Fibroblast of mammary gland (primary cell): ENCODE measurements at regions not wholly inside any gene's neighbourhood (a gene's known extent, or its start where the extent isn't known, plus 50 kb on each side); places are given as distances from the start of the nearest gene placed in this dataset.

Source experiments
- DNase-seq: peaks from one replicate; pipeline ENCODE4 v3.0.0-alpha.2; 2010; ENCODE audit warnings: low read depth
- H3K4me3 ChIP-seq: 2 replicates; pipeline ENCODE4 v1.5.1; 2011; ENCODE audit warnings: low read depth, mild to moderate bottlenecking, low read length, moderate library complexity; ENCODE audit not compliant: control insufficient read depth
- TF ChIP-seq, protein P1 (sequence below): conservative IDR thresholded peaks from 2 replicates; pipeline ENCODE4 v1.5.1; 2011; ENCODE audit warnings: low read depth, low read length, inconsistent platforms; ENCODE audit not compliant: control insufficient read depth, insufficient read depth

DNA sequence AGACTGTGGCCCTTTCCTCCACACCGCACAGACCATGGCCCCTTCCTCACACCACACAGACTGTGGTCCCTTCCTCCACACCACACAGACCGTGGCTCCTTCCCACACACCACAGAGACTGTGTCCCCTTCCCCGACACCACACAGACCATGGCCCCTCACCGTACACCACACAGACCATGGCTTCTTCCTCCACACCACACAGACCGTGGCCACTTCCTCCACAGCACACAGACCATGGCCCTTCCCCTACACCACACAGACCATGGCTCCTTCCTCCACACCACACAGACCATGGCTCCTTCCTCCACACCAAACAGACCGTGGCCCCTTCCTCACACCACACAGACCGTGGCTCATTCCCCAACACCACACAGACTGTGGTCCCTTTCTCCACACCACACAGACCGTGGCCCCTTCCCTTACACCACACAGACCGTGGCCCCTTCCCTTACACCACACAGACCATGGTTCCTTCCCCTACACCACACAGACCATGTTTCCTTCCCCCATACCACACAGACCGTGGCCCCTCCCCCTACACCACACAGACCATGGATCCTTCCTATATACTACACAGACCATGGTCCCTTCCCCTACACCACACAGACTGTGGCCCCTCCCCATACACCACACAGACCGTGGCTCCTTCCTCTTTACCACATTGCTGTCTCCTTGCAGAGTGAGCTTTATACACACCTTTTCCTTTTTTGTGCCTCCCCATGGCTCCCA lies 297.5 kb upstream of the FOXF1 start:
- DNase-seq: no peak
- TF ChIP-seq, protein P1, sequence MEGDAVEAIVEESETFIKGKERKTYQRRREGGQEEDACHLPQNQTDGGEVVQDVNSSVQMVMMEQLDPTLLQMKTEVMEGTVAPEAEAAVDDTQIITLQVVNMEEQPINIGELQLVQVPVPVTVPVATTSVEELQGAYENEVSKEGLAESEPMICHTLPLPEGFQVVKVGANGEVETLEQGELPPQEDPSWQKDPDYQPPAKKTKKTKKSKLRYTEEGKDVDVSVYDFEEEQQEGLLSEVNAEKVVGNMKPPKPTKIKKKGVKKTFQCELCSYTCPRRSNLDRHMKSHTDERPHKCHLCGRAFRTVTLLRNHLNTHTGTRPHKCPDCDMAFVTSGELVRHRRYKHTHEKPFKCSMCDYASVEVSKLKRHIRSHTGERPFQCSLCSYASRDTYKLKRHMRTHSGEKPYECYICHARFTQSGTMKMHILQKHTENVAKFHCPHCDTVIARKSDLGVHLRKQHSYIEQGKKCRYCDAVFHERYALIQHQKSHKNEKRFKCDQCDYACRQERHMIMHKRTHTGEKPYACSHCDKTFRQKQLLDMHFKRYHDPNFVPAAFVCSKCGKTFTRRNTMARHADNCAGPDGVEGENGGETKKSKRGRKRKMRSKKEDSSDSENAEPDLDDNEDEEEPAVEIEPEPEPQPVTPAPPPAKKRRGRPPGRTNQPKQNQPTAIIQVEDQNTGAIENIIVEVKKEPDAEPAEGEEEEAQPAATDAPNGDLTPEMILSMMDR: no peak
- no peak overlapping the region for H3K4me3 ChIP-seq

DNA sequence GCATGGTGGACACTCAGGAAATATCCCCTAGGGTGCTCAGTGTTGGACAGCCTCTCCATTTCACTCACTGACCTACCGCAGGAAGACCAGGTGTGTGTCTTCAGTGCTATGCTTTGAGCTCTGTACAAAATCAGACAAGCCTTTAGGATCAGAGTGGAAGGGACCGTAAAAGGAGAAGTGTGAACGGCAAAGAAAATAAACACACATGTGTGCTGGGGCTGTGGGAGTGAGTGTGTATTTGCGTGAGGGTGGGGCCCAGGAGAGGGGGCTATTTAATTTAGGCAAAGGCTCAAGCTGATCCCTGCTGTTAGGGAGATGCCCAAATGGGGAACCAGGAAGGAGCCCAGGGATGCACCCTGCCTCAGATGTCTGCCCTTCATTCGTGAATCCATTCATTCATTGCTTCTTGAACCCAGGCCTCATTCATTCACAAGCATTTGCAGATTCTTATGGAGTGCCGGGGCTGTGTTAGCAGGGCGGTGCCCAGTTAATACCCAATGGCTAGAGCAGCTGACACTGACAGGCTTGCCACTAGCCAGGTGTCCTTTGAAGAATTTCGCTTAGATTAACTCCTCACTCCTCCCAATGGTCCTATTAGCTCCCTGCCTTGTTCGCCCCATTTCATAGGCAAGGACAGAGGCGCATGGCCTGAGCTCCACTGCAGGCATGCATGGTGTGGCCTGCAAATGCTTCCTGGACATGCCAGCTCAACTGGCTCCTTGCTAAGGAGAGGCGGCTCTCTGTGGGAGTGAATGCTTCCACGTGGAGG lies 296.7 kb upstream of the FOXF1 start:
- TF ChIP-seq, protein P1: no peak
- no peak for DNase-seq
- no peak overlapping the region for H3K4me3 ChIP-seq

DNA sequence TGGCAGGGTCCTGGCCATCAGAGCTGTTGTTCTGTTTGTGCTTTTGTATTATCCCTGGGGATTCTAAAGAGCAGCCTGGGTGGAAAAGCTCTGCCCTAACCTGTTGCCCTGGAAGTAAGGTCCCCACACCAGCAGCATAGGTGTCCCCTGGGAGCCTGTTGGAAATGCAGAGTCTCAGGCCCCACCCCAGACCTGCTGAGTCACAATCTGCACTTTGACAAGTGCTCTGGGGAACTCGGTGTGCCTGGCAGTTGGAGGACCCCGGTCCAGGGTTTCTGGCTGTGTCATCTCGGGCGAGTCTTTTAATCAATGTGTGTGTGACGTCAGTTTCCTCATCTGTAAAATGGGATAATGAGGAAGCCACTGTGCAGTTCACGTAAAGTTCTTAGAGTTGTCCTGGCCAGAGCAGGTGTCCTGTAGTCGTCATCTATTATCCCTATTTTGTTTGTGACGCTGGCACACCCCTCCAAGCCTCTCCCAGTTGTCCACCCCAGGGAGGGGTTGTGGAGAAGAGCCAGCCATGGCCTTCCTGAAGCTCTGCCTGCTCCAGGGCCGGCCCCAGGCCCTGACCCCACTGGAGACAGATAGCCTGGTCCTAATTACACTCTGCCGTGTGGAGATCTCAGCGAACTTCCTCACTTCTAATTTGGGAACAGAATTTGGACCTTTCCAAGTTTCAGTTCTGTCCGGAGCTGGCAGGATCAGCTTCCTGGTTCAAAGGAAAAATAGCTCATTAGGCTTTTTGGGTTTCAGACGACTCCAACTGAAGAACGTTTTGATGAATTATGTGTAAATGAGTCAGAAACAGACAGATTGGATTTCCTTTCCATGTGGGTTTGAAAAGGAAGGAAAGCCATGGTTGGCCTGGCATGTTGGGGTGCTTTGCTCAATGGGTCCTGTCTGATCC lies 295.7 kb upstream of the FOXF1 start:
- no peak overlapping the region for H3K4me3 ChIP-seq
- TF ChIP-seq, protein P1: no peak
- no peak for DNase-seq

DNA sequence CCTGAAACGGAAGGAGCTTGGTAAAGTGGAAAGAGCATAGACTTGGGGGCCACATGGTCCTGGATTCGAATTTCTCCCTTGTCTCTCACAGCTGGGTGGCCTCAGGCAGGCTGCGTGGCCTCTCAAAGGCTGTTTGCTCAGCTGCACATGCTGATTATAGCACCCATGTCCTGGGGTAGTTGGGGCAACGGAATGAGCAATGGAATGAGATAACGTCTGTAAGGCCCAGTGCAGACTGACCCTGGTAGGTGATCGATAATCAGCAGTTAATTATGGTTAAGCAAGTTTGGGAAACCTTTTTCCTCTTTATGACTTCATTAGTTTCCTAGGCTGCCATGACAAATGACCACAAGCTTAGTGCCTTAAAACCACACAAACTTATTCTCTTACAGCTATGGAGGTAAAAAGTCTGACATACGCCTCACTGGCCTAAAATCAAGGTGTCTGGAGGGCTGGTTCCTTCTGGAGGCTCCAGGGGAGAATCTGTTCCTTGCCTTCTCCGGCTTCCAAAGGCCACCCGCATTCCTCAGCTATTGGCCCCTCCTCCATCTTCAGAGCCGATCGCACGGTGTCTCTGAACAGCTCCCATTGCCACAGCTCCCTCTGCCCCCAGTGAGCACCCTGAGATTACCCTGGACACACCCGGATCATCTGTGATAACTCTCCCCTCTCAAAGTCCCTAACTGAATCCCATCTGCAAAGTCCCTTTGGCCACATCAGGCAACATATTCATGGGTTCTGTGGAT lies 294.9 kb upstream of the FOXF1 start:
- no peak overlapping the region for H3K4me3 ChIP-seq
- TF ChIP-seq, protein P1: no peak
- DNase-seq: no peak

DNA sequence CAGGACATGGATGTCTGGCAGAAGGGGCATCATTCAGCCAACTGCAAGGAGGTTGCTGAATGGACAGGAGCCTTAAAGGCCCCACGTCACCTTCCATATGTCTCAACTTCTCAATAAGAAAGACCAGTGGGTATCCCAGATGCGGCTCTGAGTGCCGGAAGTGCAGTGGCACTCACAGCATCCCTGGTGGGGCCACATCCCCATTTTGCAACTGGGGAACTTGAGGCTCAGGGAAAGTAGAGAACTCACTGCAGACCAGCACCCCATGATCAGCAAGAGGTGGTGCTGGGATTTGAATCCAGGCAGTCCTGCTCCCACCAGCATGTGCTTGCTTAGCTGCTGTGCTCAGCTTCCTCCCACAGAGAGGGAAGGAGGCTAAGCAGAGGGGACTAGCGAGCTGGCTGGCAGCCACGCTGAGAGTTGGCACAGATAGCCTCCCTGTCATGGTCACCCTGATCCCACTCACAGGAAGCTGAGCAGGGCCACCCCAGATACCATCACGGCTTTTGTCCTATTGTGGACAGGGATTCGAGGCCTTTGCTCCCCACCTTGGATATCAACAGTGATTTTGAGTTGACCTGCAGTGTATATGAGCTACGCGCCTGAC lies 294.2 kb upstream of the FOXF1 start:
- H3K4me3 ChIP-seq: no peak overlapping the region
- TF ChIP-seq, protein P1: no peak
- no peak for DNase-seq
